HAP-1 (cell line): ENCODE measurements at regions not wholly inside any gene's neighbourhood (a gene's known extent, or its start where the extent isn't known, plus 50 kb on each side); places are given as distances from the start of the nearest gene placed in this dataset.
"Not testable (repeated sequence)": the region's sequence is repeated elsewhere in the genome, so short reads cannot be mapped to it uniquely, and the experiment has no call there.

Experiments
- DNase-seq, 2 experiments: peaks; one replicate each; pipeline ENCODE4 v3.0.0-alpha.2; 2016 to 2020; ENCODE audit warnings: low spot score in 2 of 2
- H3K27me3 ChIP-seq: fragments of 250-450 bp; sonication (Bioruptor Pico); 2 replicates; pipeline ENCODE4 v1.5.1; 2020; ENCODE audit warnings: low read depth, mild to moderate bottlenecking, moderate library complexity
- H3K36me3 ChIP-seq: fragments of 250-450 bp; sonication (Bioruptor Pico); replicated peaks from 2 replicates; pipeline ENCODE4 v1.5.1; 2020; ENCODE audit warnings: mild to moderate bottlenecking
- H3K4me1 ChIP-seq: fragments of 250-450 bp; sonication (Bioruptor Pico); 2 replicates; pipeline ENCODE4 v1.5.1; 2020; ENCODE audit warnings: mild to moderate bottlenecking
- H3K4me3 ChIP-seq: fragments of 250-450 bp; sonication (Bioruptor Pico); 2 replicates; pipeline ENCODE4 v1.5.1; 2020; ENCODE audit warnings: mild to moderate bottlenecking, moderate library complexity
- H3K9me3 ChIP-seq: fragments of 250-450 bp; sonication (Bioruptor Pico); 2 replicates; pipeline ENCODE4 v1.5.1; 2020; ENCODE audit warnings: mild to moderate bottlenecking, moderate library complexity
- in situ Hi-C: fragments of 300-500 bp; cut with MboI; formaldehyde crosslinking; loops from 3 replicates; pipeline ENCODE4 v1.14.3; 2020; ENCODE audit warnings: low sequenced_read_pairs, inconsistent platforms, mixed read lengths

GRCh38 chr12:90589956-90590355 lies 365.0 kb downstream of the CCER1 start:
- in situ Hi-C loops, result no loop called here
- H3K4me1 ChIP-seq, result no peaks in the 10 kb centered on the region
- no peaks in the 10 kb centered on the region for H3K36me3 ChIP-seq
- H3K27me3 ChIP-seq, result no peaks in the 10 kb centered on the region
- H3K4me3 ChIP-seq, result no peak overlapping the region
- no peak for DNase-seq
- H3K9me3 ChIP-seq, result no peaks in the 10 kb centered on the region

- Histone ChIP-seq H3K36me3 (no peaks in the 10 kb centered on the region), H3K4me1 (no peaks in the 10 kb centered on the region), H3K4me3 (no peak overlapping the region), H3K9me3 (no peaks in the 10 kb centered on the region), H3K27me3 (no peaks in the 10 kb centered on the region)
- DNase-seq, result no peak
- in situ Hi-C loops, result no loop called here
Measured at GRCh38 chr12:90585640-90586304, 369.2 kb downstream of the CCER1 start.

DNA sequence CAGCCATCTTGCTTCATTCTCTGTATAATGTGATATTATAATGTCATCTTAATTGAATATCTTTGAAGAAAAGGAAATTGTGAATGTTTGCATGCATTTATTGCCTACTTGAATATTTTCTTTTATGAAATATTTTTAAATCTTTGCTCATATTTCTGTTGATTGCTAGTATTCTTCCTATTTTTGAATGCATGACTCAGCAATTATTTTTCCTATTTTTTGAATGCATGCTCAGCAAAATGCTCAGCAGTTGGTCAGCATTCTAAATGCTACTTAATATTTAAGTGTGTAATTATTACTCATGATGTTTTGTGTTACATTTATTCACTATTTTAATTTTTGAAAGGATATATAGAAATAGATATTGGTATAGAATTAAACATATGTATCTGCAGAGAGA lies 378.3 kb downstream of the CCER1 start:
- no peak for DNase-seq
- H3K4me1 ChIP-seq, result no peaks in the 10 kb centered on the region
- no peaks in the 10 kb centered on the region for H3K9me3 ChIP-seq
- H3K36me3 ChIP-seq, result no peaks in the 10 kb centered on the region
- in situ Hi-C loops, result no loop called here
- no peaks in the 10 kb centered on the region for H3K27me3 ChIP-seq
- no peak overlapping the region for H3K4me3 ChIP-seq

GRCh38 chr12:90575995-90576394 lies 379.0 kb downstream of the CCER1 start:
- in situ Hi-C loops, result no loop called here
- H3K4me3 ChIP-seq, result no peak overlapping the region

DNA sequence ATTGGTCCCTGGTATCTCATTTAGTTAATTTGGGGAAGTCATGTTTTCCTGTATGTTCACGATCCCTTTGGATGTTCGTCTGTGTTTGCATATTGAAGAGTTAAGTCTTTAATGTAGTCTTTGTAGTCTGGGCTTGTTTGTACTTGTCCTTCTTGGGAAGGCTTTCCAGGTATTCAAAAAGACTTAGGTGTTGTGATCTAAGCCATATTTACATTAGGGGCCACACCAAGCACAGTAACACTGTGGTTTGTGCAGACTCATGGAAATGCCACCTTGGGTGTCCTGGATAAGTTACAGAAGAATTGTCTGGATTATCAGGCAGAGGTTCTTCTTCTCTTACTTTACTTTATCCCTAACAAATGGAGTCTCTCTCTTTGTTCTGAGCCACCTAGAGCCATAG lies 380.3 kb downstream of the CCER1 start:
- no peaks in the 10 kb centered on the region for H3K36me3 ChIP-seq
- no peak for DNase-seq
- in situ Hi-C loops, result no loop called here

More at GRCh38 chr12:90575995-90576394, 379.0 kb downstream of the CCER1 start:
- H3K9me3 ChIP-seq, result no peaks in the 10 kb centered on the region
- H3K36me3 ChIP-seq, result no peaks in the 10 kb centered on the region
- H3K4me1 ChIP-seq, result no peaks in the 10 kb centered on the region
- no peak for DNase-seq
- no peaks in the 10 kb centered on the region for H3K27me3 ChIP-seq

GRCh38 chr12:90572778-90573177 lies 382.2 kb downstream of the CCER1 start:
- H3K27me3 ChIP-seq, result no peaks in the 10 kb centered on the region
- no peaks in the 10 kb centered on the region for H3K36me3 ChIP-seq
- DNase-seq, result no peak
- no peak overlapping the region for H3K4me3 ChIP-seq
- in situ Hi-C loops, result no loop called here
- H3K9me3 ChIP-seq, result no peaks in the 10 kb centered on the region
- no peaks in the 10 kb centered on the region for H3K4me1 ChIP-seq

More for the DNA sequence above, 380.3 kb downstream of the CCER1 start:
- Histone ChIP-seq H3K4me3 (no peak overlapping the region), H3K4me1 (no peaks in the 10 kb centered on the region), H3K9me3 (no peaks in the 10 kb centered on the region), H3K27me3 (no peaks in the 10 kb centered on the region)

GRCh38 chr12:90569685-90570084 lies 385.3 kb downstream of the CCER1 start:
- Histone ChIP-seq H3K36me3 (no peaks in the 10 kb centered on the region), H3K27me3 (no peaks in the 10 kb centered on the region), H3K9me3 (no peaks in the 10 kb centered on the region), H3K4me1 (no peaks in the 10 kb centered on the region), H3K4me3 (no peak overlapping the region)
- in situ Hi-C loops, result no loop called here
- no peak for DNase-seq

DNA sequence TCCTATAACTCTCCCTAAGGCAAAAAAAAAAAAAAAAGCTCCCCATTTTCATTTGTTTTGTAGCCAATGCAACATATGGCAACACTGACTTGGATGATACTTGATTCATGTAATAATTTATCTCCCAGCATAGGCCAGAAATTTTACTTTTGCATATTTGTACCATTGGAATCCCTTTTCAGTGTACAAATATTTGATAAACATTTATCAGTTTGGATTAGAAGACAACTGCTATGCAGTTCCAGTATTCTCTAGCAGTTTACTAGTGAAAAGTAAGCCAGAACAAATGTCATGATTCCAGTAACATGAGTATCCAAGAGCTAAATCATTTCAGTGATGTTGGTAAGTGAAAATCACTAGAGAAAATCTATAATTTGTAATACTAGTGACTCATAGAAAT lies 392.3 kb downstream of the CCER1 start:
- no peaks in the 10 kb centered on the region for H3K9me3 ChIP-seq
- no peaks in the 10 kb centered on the region for H3K36me3 ChIP-seq
- H3K4me1 ChIP-seq, result no peaks in the 10 kb centered on the region
- no peak overlapping the region for H3K4me3 ChIP-seq
- no peaks in the 10 kb centered on the region for H3K27me3 ChIP-seq
- in situ Hi-C loops, result no loop called here
- no peak for DNase-seq

GRCh38 chr12:90548595-90548994 lies 406.4 kb downstream of the CCER1 start:
- no peaks in the 10 kb centered on the region for H3K36me3 ChIP-seq
- no peak for DNase-seq
- in situ Hi-C loops, result no loop called here
- no peaks in the 10 kb centered on the region for H3K4me1 ChIP-seq
- no peaks in the 10 kb centered on the region for H3K9me3 ChIP-seq
- H3K4me3 ChIP-seq, result no peak overlapping the region
- H3K27me3 ChIP-seq, result no peaks in the 10 kb centered on the region

GRCh38 chr12:90546511-90546910 lies 408.5 kb downstream of the CCER1 start:
- Histone ChIP-seq H3K4me3 (no peak overlapping the region), H3K4me1 (no peaks in the 10 kb centered on the region), H3K9me3 (no peaks in the 10 kb centered on the region), H3K27me3 (no peaks in the 10 kb centered on the region), H3K36me3 (no peaks in the 10 kb centered on the region)
- in situ Hi-C loops, result no loop called here
- DNase-seq, result no peak

DNA sequence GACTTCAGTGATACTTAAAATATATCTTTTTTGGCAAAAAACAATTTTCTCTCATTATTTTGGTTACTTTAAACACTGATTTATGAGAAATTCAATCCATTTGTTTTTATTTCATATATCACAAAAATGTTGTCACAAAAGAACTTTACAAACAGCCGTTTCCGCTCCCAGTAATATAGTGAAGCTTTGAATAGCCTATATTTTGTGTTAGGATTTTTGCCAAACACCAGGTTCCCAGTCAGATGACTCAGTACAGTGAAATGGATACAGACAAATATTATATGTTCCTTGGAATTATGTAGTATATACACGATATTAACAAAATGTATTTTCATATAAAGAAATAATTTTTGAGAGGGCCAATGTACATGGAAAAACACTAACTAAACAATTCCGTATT lies 411.1 kb downstream of the CCER1 start:
- Histone ChIP-seq H3K36me3 (no peaks in the 10 kb centered on the region), H3K4me3 (no peak overlapping the region), H3K9me3 (no peaks in the 10 kb centered on the region), H3K27me3 (no peaks in the 10 kb centered on the region), H3K4me1 (no peaks in the 10 kb centered on the region)
- no peak for DNase-seq
- in situ Hi-C loops, result no loop called here

DNA sequence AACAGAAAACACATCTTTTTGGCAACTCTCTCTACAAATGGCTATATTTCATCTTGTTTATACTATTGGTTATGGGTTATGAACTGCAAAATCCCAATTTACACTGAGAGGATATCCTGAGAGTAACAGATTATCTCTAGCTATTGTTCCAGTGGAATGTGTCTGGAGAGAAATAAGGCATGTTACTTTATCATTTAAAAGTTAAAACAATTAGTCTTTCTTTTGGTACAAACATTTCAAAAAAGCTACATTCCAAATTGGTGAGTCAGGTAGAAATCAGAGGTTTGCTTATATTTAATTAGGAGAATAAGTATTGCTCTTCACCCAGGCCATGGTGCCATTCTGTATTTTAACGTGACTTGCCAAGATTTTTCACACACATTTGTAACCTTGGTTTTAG lies 411.6 kb downstream of the CCER1 start:
- Histone ChIP-seq H3K9me3 (no peaks in the 10 kb centered on the region), H3K36me3 (no peaks in the 10 kb centered on the region), H3K4me3 (no peak overlapping the region), H3K27me3 (no peaks in the 10 kb centered on the region), H3K4me1 (no peaks in the 10 kb centered on the region)
- DNase-seq, result peak in 1 of 2 experiments; percentile 2
- in situ Hi-C loops, result no loop called here

- H3K4me1 ChIP-seq, H3K9me3 ChIP-seq, DNase-seq, in situ Hi-C loops, H3K27me3 ChIP-seq, H3K36me3 ChIP-seq, H3K4me3 ChIP-seq: not testable (repeated sequence)
Measured at GRCh38 chr12:90542852-90543251, 412.1 kb downstream of the CCER1 start.

- DNase-seq, H3K9me3 ChIP-seq, H3K36me3 ChIP-seq, H3K4me3 ChIP-seq, in situ Hi-C loops, H3K4me1 ChIP-seq, H3K27me3 ChIP-seq: not testable (repeated sequence)
Measured at GRCh38 chr12:90533828-90534227, 421.1 kb downstream of the CCER1 start.
